MM.1S (cell line): ENCODE measurements at regions not wholly inside any gene's neighbourhood (a gene's known extent, or its start where the extent isn't known, plus 50 kb on each side); places are given as distances from the start of the nearest gene placed in this dataset.

Experiments
- EZH2 ChIP-seq: fragments of 300-600 bp; sonication (generic); optimal IDR thresholded peaks from 2 replicates; pipeline ENCODE3; 2017; ENCODE audit warnings: low read depth, mild to moderate bottlenecking, antibody characterized with exemption, low read length, mixed read lengths
- TF ChIP-seq, protein P1 (sequence below): fragments of 300-600 bp; sonication (generic); IDR thresholded peaks from 2 replicates; pipeline ENCODE4 v1.5.1; 2016; ENCODE audit warnings: antibody characterized with exemption, low read length, mixed read lengths

DNA sequence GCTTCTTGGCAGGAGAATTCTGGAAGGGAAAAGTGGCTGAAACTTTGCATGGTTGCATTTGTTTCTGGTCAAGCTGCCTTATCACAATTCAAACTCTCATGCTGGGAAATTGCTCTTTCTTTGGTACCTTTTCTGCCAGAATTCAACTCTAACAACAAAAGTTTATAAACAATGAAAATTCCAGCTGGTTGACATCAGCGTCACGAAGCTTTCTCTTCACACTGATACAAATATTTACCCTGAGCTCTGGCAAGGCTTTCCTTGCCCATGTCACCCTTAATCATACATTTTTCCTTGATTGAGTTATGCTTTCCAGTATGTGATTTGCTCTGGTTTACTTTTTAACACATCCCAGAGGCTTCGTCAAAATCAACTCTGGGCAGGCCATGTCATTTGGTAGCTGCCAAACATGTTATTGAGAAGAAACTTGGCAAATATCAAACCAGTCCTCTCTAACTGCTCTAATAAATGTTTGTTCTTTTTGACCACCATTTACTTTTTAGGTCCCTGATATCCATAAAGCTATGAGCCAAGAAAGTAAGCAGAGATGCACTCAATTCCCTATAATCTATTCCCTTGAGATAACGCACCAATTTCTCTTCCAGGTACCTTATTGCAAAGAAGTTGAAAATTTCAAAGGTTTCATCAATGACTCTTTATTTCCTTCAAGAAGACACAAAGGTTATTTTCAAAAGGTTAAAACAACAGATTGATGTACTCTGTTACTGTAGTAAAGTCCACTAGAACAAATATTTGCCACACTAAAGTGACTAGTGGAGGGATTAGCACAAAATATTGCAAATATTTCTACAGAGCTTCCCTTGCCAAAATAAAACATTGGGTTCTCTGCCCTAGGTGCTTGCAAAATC is 1241.1 kb upstream of the ZEB2 start:
- TF ChIP-seq, protein P1, sequence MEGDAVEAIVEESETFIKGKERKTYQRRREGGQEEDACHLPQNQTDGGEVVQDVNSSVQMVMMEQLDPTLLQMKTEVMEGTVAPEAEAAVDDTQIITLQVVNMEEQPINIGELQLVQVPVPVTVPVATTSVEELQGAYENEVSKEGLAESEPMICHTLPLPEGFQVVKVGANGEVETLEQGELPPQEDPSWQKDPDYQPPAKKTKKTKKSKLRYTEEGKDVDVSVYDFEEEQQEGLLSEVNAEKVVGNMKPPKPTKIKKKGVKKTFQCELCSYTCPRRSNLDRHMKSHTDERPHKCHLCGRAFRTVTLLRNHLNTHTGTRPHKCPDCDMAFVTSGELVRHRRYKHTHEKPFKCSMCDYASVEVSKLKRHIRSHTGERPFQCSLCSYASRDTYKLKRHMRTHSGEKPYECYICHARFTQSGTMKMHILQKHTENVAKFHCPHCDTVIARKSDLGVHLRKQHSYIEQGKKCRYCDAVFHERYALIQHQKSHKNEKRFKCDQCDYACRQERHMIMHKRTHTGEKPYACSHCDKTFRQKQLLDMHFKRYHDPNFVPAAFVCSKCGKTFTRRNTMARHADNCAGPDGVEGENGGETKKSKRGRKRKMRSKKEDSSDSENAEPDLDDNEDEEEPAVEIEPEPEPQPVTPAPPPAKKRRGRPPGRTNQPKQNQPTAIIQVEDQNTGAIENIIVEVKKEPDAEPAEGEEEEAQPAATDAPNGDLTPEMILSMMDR = no peak
- TF ChIP-seq EZH2 = no peak
